Calu3 (cell line): ENCODE measurements at regions not wholly inside any gene's neighbourhood (a gene's known extent, or its start where the extent isn't known, plus 50 kb on each side); places are given as distances from the start of the nearest gene placed in this dataset.

Experiments
- BruUV-seq: library from RNA; stranded (reverse); fragments of 400-500 nt; replicated peaks from 2 replicates; lab custom pipeline; 2021; lab: Mats Ljungman, UMichigan
- CTCF ChIA-PET: fragments of 300-600 bp; sonication (Branson Sonifier 250); formaldehyde crosslinking; loops from one replicate; lab custom pipeline; 2022; ENCODE audit warnings: antibody characterized with exemption; lab: Charles Lee
- DNase-seq: peaks from one replicate; pipeline ENCODE4 v3.0.0; 2022
- H3K27ac Mint-ChIP-seq: one replicate; pipeline ENCODE4 v1.8.0; 2022; ENCODE audit warnings: mixed read lengths; ENCODE audit not compliant: unreplicated experiment
- H3K27me3 Mint-ChIP-seq: one replicate; pipeline ENCODE4 v1.8.0; 2022; ENCODE audit warnings: mixed read lengths; ENCODE audit not compliant: unreplicated experiment
- H3K36me3 Mint-ChIP-seq: one replicate; pipeline ENCODE4 v1.8.0; 2022; ENCODE audit warnings: mild to moderate bottlenecking, moderate library complexity, mixed read lengths; ENCODE audit not compliant: insufficient read depth, unreplicated experiment
- H3K4me1 Mint-ChIP-seq: one replicate; pipeline ENCODE4 v1.8.0; 2022; ENCODE audit warnings: mild to moderate bottlenecking, low read depth, mixed read lengths; ENCODE audit not compliant: unreplicated experiment
- H3K4me3 Mint-ChIP-seq: one replicate; pipeline ENCODE4 v1.8.0; 2022; ENCODE audit warnings: mild to moderate bottlenecking, low read depth, moderate library complexity, mixed read lengths; ENCODE audit not compliant: unreplicated experiment
- H3K9me3 Mint-ChIP-seq: one replicate; pipeline ENCODE4 v1.8.0; 2022; ENCODE audit warnings: low read depth, mixed read lengths; ENCODE audit not compliant: unreplicated experiment
- CTCF ChIP-seq: fragments of 200-600 bp; IDR thresholded peaks from one replicate; pipeline ENCODE4 v1.8.0; 2022; ENCODE audit warnings: antibody characterized with exemption; ENCODE audit not compliant: unreplicated experiment
- intact Hi-C: fragments of 100-400 bp; cut with micrococcal nuclease; formaldehyde crosslinking; loops from one replicate; pipeline ENCODE4 v1.10.0; 2022; ENCODE audit not compliant: unreplicated experiment

GRCh38 chr12:88643685-88644084, 63.4 kb upstream of the KITLG start:
- CTCF ChIA-PET = interaction anchor here (0.6 kb wide), 1 partner anchor 33 kb away, joined by 4 read pairs; no protein-coding TSS in a partner anchor
- Mint-ChIP-seq H3K36me3 (no peaks in the 10 kb centered on the region), H3K27ac (no peak overlapping the region), H3K27me3 (no peaks in the 10 kb centered on the region), H3K4me3 (no peak overlapping the region), H3K4me1 (peaks cover 2% of the 10 kb centered on the region), H3K9me3 (no peaks in the 10 kb centered on the region)
- BruUV-seq = no TSS peak
- DNase-seq = no peak
- no peak for TF ChIP-seq CTCF
- intact Hi-C loops = no loop called here

- CTCF ChIA-PET = interaction anchor here (1.1 kb wide), 1 partner anchor 16 kb away, joined by 5 read pairs; no protein-coding TSS in a partner anchor
- BruUV-seq = no TSS peak
Observed at GRCh38 chr12:88642675-88643431, 62.6 kb upstream of the KITLG start.

GRCh38 chr12:88638966-88639760, 58.9 kb upstream of the KITLG start:
- no TSS peak for BruUV-seq
- no peak overlapping the region for H3K4me3 Mint-ChIP-seq

More at GRCh38 chr12:88642675-88643431, 62.6 kb upstream of the KITLG start:
- intact Hi-C loops = no loop called here
- Mint-ChIP-seq H3K9me3 (no peaks in the 10 kb centered on the region), H3K4me1 (peaks cover 6% of the 10 kb centered on the region), H3K4me3 (no peak overlapping the region), H3K27me3 (no peaks in the 10 kb centered on the region), H3K27ac (no peak overlapping the region), H3K36me3 (no peaks in the 10 kb centered on the region)
- no peak for DNase-seq
- TF ChIP-seq CTCF = no peak

More at GRCh38 chr12:88638966-88639760, 58.9 kb upstream of the KITLG start:
- TF ChIP-seq CTCF = no peak
- CTCF ChIA-PET = no interaction called here
- no peak for DNase-seq
- Mint-ChIP-seq H3K27ac (no peak overlapping the region), H3K9me3 (no peaks in the 10 kb centered on the region), H3K27me3 (no peaks in the 10 kb centered on the region), H3K4me1 (peaks cover 6% of the 10 kb centered on the region), H3K36me3 (no peaks in the 10 kb centered on the region)
- intact Hi-C loops = loop anchor here (5.0 to 10.0 kb wide), 2 partner anchors 98 to 216 kb away; no protein-coding TSS in a partner anchor
